OCI-LY3 (cell line): ENCODE measurements at regions not wholly inside any gene's neighbourhood (a gene's known extent, or its start where the extent isn't known, plus 50 kb on each side); places are given as distances from the start of the nearest gene placed in this dataset.

Experiments
- H2AFZ ChIP-seq: fragments of 200-600, 300-600 bp; shearing (Covaris generic); 2 replicates; pipeline ENCODE4 v1.6.0; 2014; ENCODE audit warnings: antibody characterized with exemption, low read depth, low read length
- H3K27ac ChIP-seq: fragments of 200-600, 300-600 bp; sonication (generic); 2 replicates; pipeline ENCODE4 v1.5.1; 2014; ENCODE audit warnings: mild to moderate bottlenecking, low read length, moderate library complexity, mixed read lengths
- H3K27me3 ChIP-seq: fragments of 200-600, 300-600 bp; sonication (generic); 2 replicates; pipeline ENCODE4 v1.6.1; 2014; ENCODE audit warnings: low read depth, low read length, mixed read lengths
- H3K36me3 ChIP-seq: fragments of 200-600, 300-600 bp; sonication (generic); replicated peaks from 2 replicates; pipeline ENCODE3; 2014; ENCODE audit warnings: low read depth, low read length, mixed read lengths
- H3K4me1 ChIP-seq: fragments of 300-600, 200-600 bp; sonication (generic); 2 replicates; pipeline ENCODE4 v1.6.1; 2014; ENCODE audit warnings: low read length, mixed read lengths
- H3K4me2 ChIP-seq: fragments of 200-600, 300-600 bp; sonication (generic); 2 replicates; pipeline ENCODE4 v1.6.1; 2014; ENCODE audit warnings: low read length, mixed read lengths
- H3K4me3 ChIP-seq: fragments of 300-600, 200-600 bp; sonication (generic); 2 replicates; pipeline ENCODE4 v1.5.1; 2014; ENCODE audit warnings: antibody characterized with exemption, mild to moderate bottlenecking, low read length, moderate library complexity
- H3K79me2 ChIP-seq: fragments of 300-600, 200-600 bp; shearing (Covaris generic); 2 replicates; pipeline ENCODE4 v1.6.1; 2014; ENCODE audit warnings: mild to moderate bottlenecking, low read length, mixed read lengths
- H3K9ac ChIP-seq: fragments of 300-600, 200-600 bp; shearing (Covaris generic); 2 replicates; pipeline ENCODE4 v1.6.0; 2014; ENCODE audit warnings: mild to moderate bottlenecking, low read length, moderate library complexity
- H3K9me3 ChIP-seq: fragments of 200-600, 300-600 bp; shearing (Covaris generic); 2 replicates; pipeline ENCODE4 v1.6.1; 2014; ENCODE audit warnings: low read length, mixed read lengths; ENCODE audit not compliant: insufficient read depth
- H4K20me1 ChIP-seq: fragments of 200-600, 300-600 bp; sonication (generic); 2 replicates; pipeline ENCODE4 v1.6.1; 2016; ENCODE audit warnings: low read length, mixed read lengths; ENCODE audit not compliant: insufficient read depth
- EZH2phosphoT487 ChIP-seq: fragments of 200-600 bp; shearing (Covaris generic); IDR thresholded peaks from 2 replicates; pipeline ENCODE4 v1.6.1; 2018; ENCODE audit warnings: antibody characterized with exemption, mixed run types, low read depth
- TF ChIP-seq, protein P1 (sequence below): fragments of 200-600, 300-600 bp; sonication (generic); IDR thresholded peaks from 2 replicates; pipeline ENCODE4 v1.5.1; 2014; ENCODE audit warnings: antibody characterized with exemption, low read length, low read depth

GRCh38 chr7:112868609-112869008 lies 78.4 kb upstream of the TMEM168 start:
- no peak for TF ChIP-seq EZH2phosphoT487
- TF ChIP-seq, protein P1, sequence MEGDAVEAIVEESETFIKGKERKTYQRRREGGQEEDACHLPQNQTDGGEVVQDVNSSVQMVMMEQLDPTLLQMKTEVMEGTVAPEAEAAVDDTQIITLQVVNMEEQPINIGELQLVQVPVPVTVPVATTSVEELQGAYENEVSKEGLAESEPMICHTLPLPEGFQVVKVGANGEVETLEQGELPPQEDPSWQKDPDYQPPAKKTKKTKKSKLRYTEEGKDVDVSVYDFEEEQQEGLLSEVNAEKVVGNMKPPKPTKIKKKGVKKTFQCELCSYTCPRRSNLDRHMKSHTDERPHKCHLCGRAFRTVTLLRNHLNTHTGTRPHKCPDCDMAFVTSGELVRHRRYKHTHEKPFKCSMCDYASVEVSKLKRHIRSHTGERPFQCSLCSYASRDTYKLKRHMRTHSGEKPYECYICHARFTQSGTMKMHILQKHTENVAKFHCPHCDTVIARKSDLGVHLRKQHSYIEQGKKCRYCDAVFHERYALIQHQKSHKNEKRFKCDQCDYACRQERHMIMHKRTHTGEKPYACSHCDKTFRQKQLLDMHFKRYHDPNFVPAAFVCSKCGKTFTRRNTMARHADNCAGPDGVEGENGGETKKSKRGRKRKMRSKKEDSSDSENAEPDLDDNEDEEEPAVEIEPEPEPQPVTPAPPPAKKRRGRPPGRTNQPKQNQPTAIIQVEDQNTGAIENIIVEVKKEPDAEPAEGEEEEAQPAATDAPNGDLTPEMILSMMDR, result no peak
- Histone ChIP-seq H3K79me2 (no peaks in the 10 kb centered on the region), H3K27ac (no peak overlapping the region), H3K9ac (no peak overlapping the region), H2AFZ (no peak overlapping the region), H3K27me3 (no peaks in the 10 kb centered on the region), H3K4me1 (peaks cover 10% of the 10 kb centered on the region), H3K4me2 (no peak overlapping the region), H4K20me1 (peaks cover 12% of the 10 kb centered on the region; the same call in 1 of the 2 replicates), H3K9me3 (no peaks in the 10 kb centered on the region), H3K36me3 (no peaks in the 10 kb centered on the region), H3K4me3 (no peak overlapping the region)

DNA sequence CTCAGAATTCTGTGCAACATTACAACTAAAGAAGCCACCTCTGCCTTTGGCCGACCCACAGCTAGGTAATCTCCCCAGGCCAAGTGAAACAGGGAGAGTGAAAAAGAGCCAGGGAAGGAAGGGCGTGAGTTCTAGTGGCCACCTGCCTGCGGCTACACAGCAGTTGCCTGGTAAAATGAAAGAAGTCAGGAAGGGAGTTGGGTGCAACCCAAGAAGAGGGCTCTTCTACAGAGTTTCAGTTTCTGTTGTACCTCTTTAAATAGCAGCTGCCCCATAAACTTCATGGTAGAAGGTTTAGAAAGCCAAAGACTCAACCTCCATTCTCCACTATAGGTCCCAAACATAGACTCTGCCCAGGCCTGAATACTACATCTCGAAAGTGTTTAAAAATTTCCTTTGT lies 76.2 kb upstream of the TMEM168 start:
- Histone ChIP-seq H3K4me1 (peaks cover 10% of the 10 kb centered on the region), H4K20me1 (peaks cover 12% of the 10 kb centered on the region; the same call in 1 of the 2 replicates), H3K79me2 (no peaks in the 10 kb centered on the region), H3K9ac (no peak overlapping the region), H3K27ac (no peak overlapping the region), H3K36me3 (no peaks in the 10 kb centered on the region), H3K4me2 (peak overlapping the region; percentile 45), H3K9me3 (no peaks in the 10 kb centered on the region), H3K4me3 (no peak overlapping the region), H2AFZ (no peak overlapping the region), H3K27me3 (no peaks in the 10 kb centered on the region)
- TF ChIP-seq, protein P1, result no peak
- TF ChIP-seq EZH2phosphoT487, result no peak

GRCh38 chr7:112864380-112864779 lies 74.2 kb upstream of the TMEM168 start:
- TF ChIP-seq, protein P1, result no peak
- no peak for TF ChIP-seq EZH2phosphoT487
- no peak overlapping the region for H3K9ac ChIP-seq
- H3K27me3 ChIP-seq, result no peaks in the 10 kb centered on the region
- no peak overlapping the region for H2AFZ ChIP-seq
- H3K4me2 ChIP-seq, result no peak overlapping the region
- H3K79me2 ChIP-seq, result no peaks in the 10 kb centered on the region
- no peaks in the 10 kb centered on the region for H3K36me3 ChIP-seq
- no peaks in the 10 kb centered on the region for H3K9me3 ChIP-seq
- H3K4me3 ChIP-seq, result no peak overlapping the region
- peaks cover 7% of the 10 kb centered on the region; the same call in 1 of the 2 replicates for H4K20me1 ChIP-seq
- no peak overlapping the region for H3K27ac ChIP-seq
- H3K4me1 ChIP-seq, result peaks cover 10% of the 10 kb centered on the region

GRCh38 chr7:112858838-112859237 lies 68.6 kb upstream of the TMEM168 start:
- Histone ChIP-seq H3K4me1 (no peaks in the 10 kb centered on the region), H3K9ac (no peak overlapping the region), H4K20me1 (no peaks in the 10 kb centered on the region), H3K9me3 (no peaks in the 10 kb centered on the region), H3K4me3 (no peak overlapping the region), H3K27me3 (no peaks in the 10 kb centered on the region), H3K79me2 (no peaks in the 10 kb centered on the region), H3K27ac (no peak overlapping the region), H2AFZ (no peak overlapping the region), H3K4me2 (no peak overlapping the region), H3K36me3 (no peaks in the 10 kb centered on the region)
- TF ChIP-seq, protein P1, result no peak
